Parathyroid adenoma (tissue), 2 donors: ENCODE measurements at regions not wholly inside any gene's neighbourhood (a gene's known extent, or its start where the extent isn't known, plus 50 kb on each side); places are given as distances from the start of the nearest gene placed in this dataset.

ENCODE experiments used
- H2AFZ ChIP-seq: fragments of 300-600 bp; sonication (generic); one replicate; pipeline ENCODE4 v1.7.0; 2017; ENCODE audit warnings: antibody characterized with exemption, mild to moderate bottlenecking
- H3K27ac ChIP-seq: fragments of 300-600 bp; sonication (generic); one replicate; pipeline ENCODE4 v1.7.0; 2017
- H3K27me3 ChIP-seq: fragments of 300-600 bp; sonication (generic); one replicate; pipeline ENCODE4 v1.7.0; 2017; ENCODE audit warnings: low read length; ENCODE audit not compliant: control insufficient read depth, insufficient read depth
- H3K36me3 ChIP-seq: fragments of 300-600 bp; sonication (generic); one replicate; pipeline ENCODE4 v1.7.0; 2017; ENCODE audit warnings: low read length; ENCODE audit not compliant: control insufficient read depth, insufficient read depth
- H3K4me1 ChIP-seq: fragments of 300-600 bp; sonication (generic); one replicate; pipeline ENCODE4 v1.7.0; 2017; ENCODE audit warnings: control low read depth
- H3K4me2 ChIP-seq: fragments of 300-600 bp; sonication (generic); one replicate; pipeline ENCODE4 v1.7.0; 2017; ENCODE audit warnings: low read length
- H3K4me3 ChIP-seq: fragments of 300-600 bp; sonication (generic); one replicate; pipeline ENCODE4 v1.7.0; 2017; ENCODE audit warnings: low read depth, low read length
- H3K79me2 ChIP-seq: fragments of 300-600 bp; sonication (generic); one replicate; pipeline ENCODE4 v1.7.0; 2017; ENCODE audit warnings: control low read depth
- H3K9ac ChIP-seq: fragments of 300-600 bp; sonication (generic); one replicate; pipeline ENCODE4 v1.7.0; 2017; ENCODE audit warnings: mild to moderate bottlenecking
- H3K9me3 ChIP-seq: fragments of 300-600 bp; sonication (generic); one replicate; pipeline ENCODE4 v1.7.0; 2017; ENCODE audit warnings: low read length; ENCODE audit not compliant: control insufficient read depth
- CTCF ChIP-seq: fragments of 300-600 bp; sonication (generic); IDR thresholded peaks from one replicate; pipeline ENCODE4 v1.7.0; 2017; ENCODE audit warnings: antibody characterized with exemption, mild to moderate bottlenecking
- donor health status: primary hyperparathyroidism.

GRCh38 chr15:85956532-85957275, 123.0 kb upstream of the AGBL1 start:
- H3K27ac ChIP-seq, result no peak overlapping the region
- H3K27me3 ChIP-seq, result no peaks in the 10 kb centered on the region
- H3K79me2 ChIP-seq, result no peaks in the 10 kb centered on the region
- no peak overlapping the region for H3K4me3 ChIP-seq
- H3K9me3 ChIP-seq, result no peaks in the 10 kb centered on the region
- H2AFZ ChIP-seq, result no peak overlapping the region
- no peaks in the 10 kb centered on the region for H3K4me1 ChIP-seq
- H3K36me3 ChIP-seq, result no peaks in the 10 kb centered on the region
- no peak overlapping the region for H3K4me2 ChIP-seq
- no peak for TF ChIP-seq CTCF
- no peak overlapping the region for H3K9ac ChIP-seq

GRCh38 chr15:85959611-85960010, 120.1 kb upstream of the AGBL1 start:
- Histone ChIP-seq H3K9ac (no peak overlapping the region), H3K79me2 (no peaks in the 10 kb centered on the region), H3K4me1 (no peaks in the 10 kb centered on the region), H3K4me2 (no peak overlapping the region), H3K36me3 (no peaks in the 10 kb centered on the region), H3K9me3 (no peaks in the 10 kb centered on the region), H3K4me3 (no peak overlapping the region), H3K27ac (no peak overlapping the region), H3K27me3 (no peaks in the 10 kb centered on the region), H2AFZ (no peak overlapping the region)
- no peak for TF ChIP-seq CTCF

- Histone ChIP-seq H3K9ac (no peak overlapping the region), H3K4me2 (no peak overlapping the region), H3K27ac (no peak overlapping the region), H3K36me3 (no peaks in the 10 kb centered on the region), H3K9me3 (no peaks in the 10 kb centered on the region), H3K4me3 (no peak overlapping the region), H3K4me1 (no peaks in the 10 kb centered on the region), H2AFZ (no peak overlapping the region), H3K79me2 (no peaks in the 10 kb centered on the region), H3K27me3 (no peaks in the 10 kb centered on the region)
- TF ChIP-seq CTCF, result no peak
Observed at GRCh38 chr15:85960381-85960780, 119.3 kb upstream of the AGBL1 start.

GRCh38 chr15:85961821-85962220, 117.8 kb upstream of the AGBL1 start:
- no peak overlapping the region for H3K9ac ChIP-seq
- no peak overlapping the region for H3K4me3 ChIP-seq
- no peaks in the 10 kb centered on the region for H3K27me3 ChIP-seq
- no peaks in the 10 kb centered on the region for H3K36me3 ChIP-seq
- no peak overlapping the region for H3K27ac ChIP-seq
- H3K9me3 ChIP-seq, result no peaks in the 10 kb centered on the region
- no peak overlapping the region for H2AFZ ChIP-seq
- no peaks in the 10 kb centered on the region for H3K79me2 ChIP-seq
- H3K4me1 ChIP-seq, result no peaks in the 10 kb centered on the region
- no peak for TF ChIP-seq CTCF
- no peak overlapping the region for H3K4me2 ChIP-seq

- Histone ChIP-seq H3K36me3 (no peaks in the 10 kb centered on the region), H3K9me3 (no peaks in the 10 kb centered on the region), H3K27me3 (no peaks in the 10 kb centered on the region), H3K4me2 (no peak overlapping the region), H3K9ac (no peak overlapping the region), H3K4me3 (no peak overlapping the region), H3K27ac (no peak overlapping the region), H3K4me1 (no peaks in the 10 kb centered on the region), H3K79me2 (no peaks in the 10 kb centered on the region), H2AFZ (no peak overlapping the region)
- no peak for TF ChIP-seq CTCF
Observed at GRCh38 chr15:85963262-85963760, 116.4 kb upstream of the AGBL1 start.
